ENCODE measurements at regions not wholly inside any gene's neighbourhood (a gene's known extent, or its start where the extent isn't known, plus 50 kb on each side); places are given as distances from the start of the nearest gene placed in this dataset.
"Not testable (repeated sequence)": the region's sequence is repeated elsewhere in the genome, so short reads cannot be mapped to it uniquely, and the experiment has no call there.

GRCh38 chr1:108320849-108321248, 77.0 kb upstream of the NBPF4 start:
- Histone ChIP-seq H3K4me2 (ENCODE audit: low read length) (no peak overlapping the region), H3K9me3 (ENCODE audit: insufficient read depth, low read depth, low read length) (no peaks in the 10 kb centered on the region), H3K79me2 (ENCODE audit: insufficient read depth, low read length) (no peaks in the 10 kb centered on the region), H3K27me3 (ENCODE audit: insufficient read depth, low read length) (peaks cover 3% of the 10 kb centered on the region), H3K4me1 (ENCODE audit: insufficient read depth, low read length) (no peaks in the 10 kb centered on the region), H2AFZ (ENCODE audit: low read depth, low read length) (no peak overlapping the region), H3K36me3 (ENCODE audit: insufficient read depth, low read length) (no peaks in the 10 kb centered on the region), H3K4me3 (ENCODE audit: insufficient read depth, low read depth, low read length) (no peak overlapping the region), H4K20me1 (ENCODE audit: insufficient read depth, low read length) (no peaks in the 10 kb centered on the region), H3K9ac (ENCODE audit: low read length) (no peak overlapping the region), H3K27ac (ENCODE audit: low read depth, low read length) (no peak overlapping the region)
- Mint-ChIP-seq H3K4me3 (ENCODE audit: unreplicated experiment) (no peak overlapping the region), H3K27me3 (ENCODE audit: low read depth, unreplicated experiment) (no peaks in the 10 kb centered on the region), H3K9me3 (ENCODE audit: unreplicated experiment) (no peaks in the 10 kb centered on the region), H3K27ac (ENCODE audit: unreplicated experiment) (no peak overlapping the region), H3K36me3 (ENCODE audit: low read depth, unreplicated experiment) (no peaks in the 10 kb centered on the region), H3K4me1 (ENCODE audit: low read depth, unreplicated experiment) (no peaks in the 10 kb centered on the region)
- no peak for TF ChIP-seq EZH2 (IDR thresholded peaks at IDR 0.05; ENCODE audit: insufficient read depth, low read length)
- no peak for TF ChIP-seq CTCF (IDR thresholded peaks at IDR 0.05; ENCODE audit: insufficient read depth, low read depth, low read length)
- DNase-seq (ENCODE audit: low read depth) = no peak
- FAIRE-seq = no peak

GRCh38 chr1:108325338-108325737, 81.5 kb upstream of the NBPF4 start:
- FAIRE-seq; H3K9me3 Mint-ChIP-seq (ENCODE audit: unreplicated experiment); H2AFZ ChIP-seq (ENCODE audit: low read depth, low read length); H3K36me3 Mint-ChIP-seq (ENCODE audit: low read depth, unreplicated experiment); H3K27me3 Mint-ChIP-seq (ENCODE audit: low read depth, unreplicated experiment); H3K4me1 ChIP-seq (ENCODE audit: insufficient read depth, low read length); H3K4me3 ChIP-seq (ENCODE audit: insufficient read depth, low read depth, low read length); H3K4me2 ChIP-seq (ENCODE audit: low read length); DNase-seq (ENCODE audit: low read depth); H4K20me1 ChIP-seq (ENCODE audit: insufficient read depth, low read length); H3K9ac ChIP-seq (ENCODE audit: low read length); H3K27me3 ChIP-seq (ENCODE audit: insufficient read depth, low read length); H3K4me1 Mint-ChIP-seq (ENCODE audit: low read depth, unreplicated experiment); H3K27ac ChIP-seq (ENCODE audit: low read depth, low read length); H3K9me3 ChIP-seq (ENCODE audit: insufficient read depth, low read depth, low read length); H3K4me3 Mint-ChIP-seq (ENCODE audit: unreplicated experiment); H3K36me3 ChIP-seq (ENCODE audit: insufficient read depth, low read length); H3K79me2 ChIP-seq (ENCODE audit: insufficient read depth, low read length); H3K27ac Mint-ChIP-seq (ENCODE audit: unreplicated experiment): not testable (repeated sequence)

DNA sequence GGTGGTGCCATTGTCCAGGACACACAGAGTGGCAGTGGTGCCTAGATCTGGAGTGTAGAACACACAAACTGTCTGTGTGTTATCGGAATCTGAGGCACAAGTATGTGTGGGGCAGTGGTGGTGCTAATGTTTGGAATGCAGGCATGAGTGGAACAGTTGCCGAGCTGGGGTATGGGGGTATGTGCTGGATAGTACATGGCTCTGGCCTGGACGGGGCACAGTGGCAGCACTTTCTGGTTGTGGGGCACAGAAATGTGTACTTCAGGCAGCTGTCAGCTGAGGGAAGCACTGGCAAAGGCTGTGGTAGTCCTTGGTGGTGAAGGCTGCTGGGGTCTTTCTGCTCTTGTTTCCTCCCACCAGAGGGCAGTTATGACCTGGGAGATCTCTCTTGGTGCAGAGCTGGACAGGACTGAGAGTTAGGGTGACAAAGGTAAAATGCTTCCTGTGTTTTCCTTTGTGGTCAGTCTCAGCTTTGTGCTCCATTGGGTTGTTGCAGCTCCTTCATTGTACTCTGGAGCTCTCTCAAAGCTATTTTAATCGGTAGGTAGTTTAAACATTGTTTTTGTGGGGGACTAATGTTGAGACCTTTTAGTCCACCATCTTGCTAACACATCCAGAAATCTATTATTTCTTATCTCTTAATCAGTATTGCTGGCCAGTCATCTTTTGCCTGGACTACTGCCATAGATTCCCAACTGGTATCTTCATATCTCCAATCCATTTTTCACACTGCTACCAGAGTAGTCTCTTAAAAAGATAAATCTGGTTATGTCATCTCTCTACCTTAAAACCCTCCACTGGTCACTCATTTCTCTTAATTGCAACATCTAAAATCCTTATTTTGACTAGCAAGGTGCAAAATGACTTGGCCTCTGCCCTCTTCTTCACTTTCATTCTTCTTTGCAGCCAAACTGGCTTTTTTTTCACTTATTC, 83.9 kb upstream of the NBPF4 start:
- Histone ChIP-seq H3K4me3 (ENCODE audit: insufficient read depth, low read depth, low read length) (no peak overlapping the region), H2AFZ (ENCODE audit: low read depth, low read length) (no peak overlapping the region), H4K20me1 (ENCODE audit: insufficient read depth, low read length) (no peaks in the 10 kb centered on the region), H3K27me3 (ENCODE audit: insufficient read depth, low read length) (no peaks in the 10 kb centered on the region), H3K79me2 (ENCODE audit: insufficient read depth, low read length) (no peaks in the 10 kb centered on the region), H3K36me3 (ENCODE audit: insufficient read depth, low read length) (no peaks in the 10 kb centered on the region), H3K9me3 (ENCODE audit: insufficient read depth, low read depth, low read length) (no peaks in the 10 kb centered on the region), H3K4me2 (ENCODE audit: low read length) (no peak overlapping the region), H3K9ac (ENCODE audit: low read length) (no peak overlapping the region), H3K4me1 (ENCODE audit: insufficient read depth, low read length) (no peaks in the 10 kb centered on the region), H3K27ac (ENCODE audit: low read depth, low read length) (no peak overlapping the region)
- DNase-seq (ENCODE audit: low read depth) (no peak), FAIRE-seq (no peak)
- Mint-ChIP-seq H3K36me3 (ENCODE audit: low read depth, unreplicated experiment) (no peaks in the 10 kb centered on the region), H3K9me3 (ENCODE audit: unreplicated experiment) (peaks cover 2% of the 10 kb centered on the region), H3K27me3 (ENCODE audit: low read depth, unreplicated experiment) (peaks cover 2% of the 10 kb centered on the region), H3K27ac (ENCODE audit: unreplicated experiment) (no peak overlapping the region), H3K4me1 (ENCODE audit: low read depth, unreplicated experiment) (no peaks in the 10 kb centered on the region), H3K4me3 (ENCODE audit: unreplicated experiment) (no peak overlapping the region)
- no peak for TF ChIP-seq EZH2 (IDR thresholded peaks at IDR 0.05; ENCODE audit: insufficient read depth, low read length)
- TF ChIP-seq CTCF (IDR thresholded peaks at IDR 0.05; ENCODE audit: insufficient read depth, low read depth, low read length) = no peak

Measured in astrocyte (in vitro differentiated cells and primary cell).